HG03196 (cell line): ENCODE measurements at regions not wholly inside any gene's neighbourhood (a gene's known extent, or its start where the extent isn't known, plus 50 kb on each side); places are given as distances from the start of the nearest gene placed in this dataset.
"Not testable (repeated sequence)": the region's sequence is repeated elsewhere in the genome, so short reads cannot be mapped to it uniquely, and the experiment has no call there.

Source experiments
- ATAC-seq: cut with Tn5 transposase; IDR thresholded peaks from one replicate; pipeline ENCODE4 v1.9.1; 2021; ENCODE audit not compliant: unreplicated experiment

GRCh38 chr6:122859676-122860075 is 70.6 kb downstream of the SMPDL3A start:
- ATAC-seq, result no peak

- ATAC-seq, result no peak
These were observed 72.5 kb downstream of the SMPDL3A start for GRCh38 chr6:122861594-122861993.

- no peak for ATAC-seq
These were observed 79.1 kb downstream of the SMPDL3A start for GRCh38 chr6:122868137-122868536.

- ATAC-seq, result peak; percentile 69
These were observed 80.5 kb downstream of the SMPDL3A start for GRCh38 chr6:122869437-122870024.

GRCh38 chr6:122871079-122871478 is 82.0 kb downstream of the SMPDL3A start:
- no peak for ATAC-seq

- no peak for ATAC-seq
These were observed 83.3 kb downstream of the SMPDL3A start for GRCh38 chr6:122872311-122872710.

- no peak for ATAC-seq
These were observed 88.2 kb downstream of the SMPDL3A start for GRCh38 chr6:122877302-122877701.

- no peak for ATAC-seq
These were observed 89.7 kb downstream of the SMPDL3A start for GRCh38 chr6:122878796-122879195.

- no peak for ATAC-seq
These were observed 97.4 kb downstream of the SMPDL3A start for GRCh38 chr6:122886481-122886880.

- ATAC-seq, result no peak
These were observed 98.9 kb downstream of the SMPDL3A start for GRCh38 chr6:122887941-122888340.

GRCh38 chr6:122888680-122889079 is 99.6 kb downstream of the SMPDL3A start:
- not testable (repeated sequence) for ATAC-seq

- no peak for ATAC-seq
These were observed 101.2 kb downstream of the SMPDL3A start for GRCh38 chr6:122890250-122890649.

- no peak for ATAC-seq
These were observed 101.2 kb upstream of the CLVS2 start for GRCh38 chr6:122894791-122895190.

GRCh38 chr6:122902326-122902725 is 93.7 kb upstream of the CLVS2 start:
- ATAC-seq, result no peak

- ATAC-seq, result no peak
These were observed 92.6 kb upstream of the CLVS2 start for GRCh38 chr6:122903266-122903915.

GRCh38 chr6:122904166-122904565 is 91.9 kb upstream of the CLVS2 start:
- ATAC-seq, result no peak

GRCh38 chr6:122913558-122913957 is 82.5 kb upstream of the CLVS2 start:
- ATAC-seq, result no peak

- ATAC-seq, result no peak
These were observed 77.3 kb upstream of the CLVS2 start for GRCh38 chr6:122918714-122919113.

GRCh38 chr6:122930252-122931180 is 65.5 kb upstream of the CLVS2 start:
- ATAC-seq, result no peak

- no peak for ATAC-seq
These were observed 64.1 kb upstream of the CLVS2 start for GRCh38 chr6:122931916-122932315.

GRCh38 chr6:122944936-122945335 is 51.1 kb upstream of the CLVS2 start:
- not testable (repeated sequence) for ATAC-seq
